Testis (tissue), 2 donors: ENCODE measurements at regions not wholly inside any gene's neighbourhood (a gene's known extent, or its start where the extent isn't known, plus 50 kb on each side); places are given as distances from the start of the nearest gene placed in this dataset.
A peak's percentile ranks its signal among the peaks of the same experiment; 100 is the strongest.
"Not testable (repeated sequence)": the region's sequence is repeated elsewhere in the genome, so short reads cannot be mapped to it uniquely, and the experiment has no call there.

Source experiments
- DNase-seq: peaks from one replicate; pipeline ENCODE4 v3.0.0-alpha.2; 2019
- H3K27ac ChIP-seq, 2 donors: fragments of 200-600 bp; sonication (generic); one replicate each; pipeline ENCODE4 v1.5.1; 2019
- H3K27me3 ChIP-seq: fragments of 200-600 bp; sonication (generic); one replicate; pipeline ENCODE4 v1.5.1; 2019
- H3K36me3 ChIP-seq: fragments of 200-600 bp; sonication (generic); one replicate; pipeline ENCODE4 v1.5.1; 2017; ENCODE audit warnings: low read depth; ENCODE audit errors: missing control alignments
- H3K4me1 ChIP-seq: fragments of 200-600 bp; sonication (generic); one replicate; pipeline ENCODE4 v1.5.1; 2019
- H3K4me3 ChIP-seq, 2 donors: fragments of 200-600 bp; sonication (generic); one replicate each; pipeline ENCODE4 v1.5.1; 2017 to 2019
- H3K9me3 ChIP-seq: fragments of 200-600 bp; sonication (generic); one replicate; pipeline ENCODE4 v1.5.1; 2017
- CTCF ChIP-seq, 3 experiments: fragments of 450-650 bp in 2 of 3; fragments of 200-600 bp in 1 of 3; sonication (generic) in 1 of 3; IDR thresholded peaks; one replicate each; pipeline ENCODE4 v1.5.1; 2016 to 2019; ENCODE audit warnings: antibody characterized with exemption in 3 of 3, mild to moderate bottlenecking in 2 of 3, moderate library complexity in 1 of 3
- POLR2A ChIP-seq: fragments of 450-650 bp; IDR thresholded peaks from one replicate; pipeline ENCODE4 v1.6.1; 2017; ENCODE audit warnings: antibody characterized with exemption, mild to moderate bottlenecking, moderate library complexity
- WGBS, 2 donors: methylation state at CpG; one replicate each; pipeline ENCODE4 v1.1.5; 2018; 5-methylcytosine and 5-hydroxymethylcytosine counted together
- intact Hi-C: fragments of 100-400 bp; cut with DNase I; formaldehyde crosslinking; loops from one replicate; pipeline ENCODE4 v1.15.1; 2023; ENCODE audit warnings: low total_unique reads

GRCh38 chr11:67803519-67803918 is 129.1 kb upstream of the ALDH3B2 start:
- H3K4me3 ChIP-seq, H3K36me3 ChIP-seq, H3K9me3 ChIP-seq, H3K4me1 ChIP-seq, intact Hi-C loops, H3K27ac ChIP-seq, H3K27me3 ChIP-seq, DNase-seq: not testable (repeated sequence)
- WGBS, 2 donors, result 68 to 75% methylated on average over 4 of the region's 4 CpGs

GRCh38 chr11:67803055-67803454 is 128.6 kb upstream of the ALDH3B2 start:
- H3K27ac ChIP-seq, H3K9me3 ChIP-seq, H3K4me1 ChIP-seq, H3K27me3 ChIP-seq, DNase-seq, H3K36me3 ChIP-seq, H3K4me3 ChIP-seq, intact Hi-C loops: not testable (repeated sequence)
- WGBS, 2 donors, result 36 to 46% methylated on average over 4 to 7 of the region's 7 CpGs

GRCh38 chr11:67802623-67803022 is 128.2 kb upstream of the ALDH3B2 start:
- H3K36me3 ChIP-seq, intact Hi-C loops, H3K27ac ChIP-seq, H3K9me3 ChIP-seq, DNase-seq, H3K4me1 ChIP-seq, H3K27me3 ChIP-seq, H3K4me3 ChIP-seq: not testable (repeated sequence)
- 70 to 73% methylated on average over 4 of the region's 4 CpGs for WGBS, 2 donors

GRCh38 chr11:67801397-67801796 is 127.0 kb upstream of the ALDH3B2 start:
- H3K36me3 ChIP-seq, intact Hi-C loops, H3K4me3 ChIP-seq, H3K27ac ChIP-seq, H3K4me1 ChIP-seq, H3K27me3 ChIP-seq, DNase-seq, H3K9me3 ChIP-seq: not testable (repeated sequence)
- WGBS, 2 donors, result 78 to 90% methylated on average over 5 to 6 of the region's 6 CpGs

GRCh38 chr11:67800591-67800990 is 126.2 kb upstream of the ALDH3B2 start:
- H3K4me1 ChIP-seq, DNase-seq, H3K4me3 ChIP-seq, H3K27me3 ChIP-seq, H3K9me3 ChIP-seq, H3K36me3 ChIP-seq, H3K27ac ChIP-seq, intact Hi-C loops: not testable (repeated sequence)
- WGBS, 2 donors, result 90 to 92% methylated on average over 6 to 11 of the region's 11 CpGs

- H3K36me3 ChIP-seq, H3K4me3 ChIP-seq, H3K27ac ChIP-seq, H3K4me1 ChIP-seq, H3K27me3 ChIP-seq, H3K9me3 ChIP-seq, intact Hi-C loops, DNase-seq: not testable (repeated sequence)
- TF ChIP-seq CTCF (IDR thresholded peaks at IDR 0.05), result peak in 2 of 3 experiments; percentile 26 to 37
- WGBS, 2 donors, result 35 to 56% methylated on average over 2 to 4 of the region's 4 CpGs
Observed at GRCh38 chr11:67799808-67800207, 125.4 kb upstream of the ALDH3B2 start.

- H3K4me1 ChIP-seq, H3K27me3 ChIP-seq, intact Hi-C loops, H3K9me3 ChIP-seq, H3K27ac ChIP-seq, DNase-seq, H3K4me3 ChIP-seq, H3K36me3 ChIP-seq: not testable (repeated sequence)
- WGBS, 2 donors, result 89% methylated on average over 11 to 15 of the region's 15 CpGs
Observed at GRCh38 chr11:67797726-67798521, 123.5 kb upstream of the ALDH3B2 start.

GRCh38 chr11:67795746-67796145 is 121.3 kb upstream of the ALDH3B2 start:
- Histone ChIP-seq H3K27me3 (no peaks in the 10 kb centered on the region), H3K9me3 (no peaks in the 10 kb centered on the region), H3K27ac (no peak overlapping the region), H3K36me3 (no peaks in the 10 kb centered on the region), H3K4me3 (no peak overlapping the region), H3K4me1 (no peaks in the 10 kb centered on the region)
- intact Hi-C loops, result no loop called here
- no peak for DNase-seq
- 90 to 95% methylated on average over 7 to 12 of the region's 12 CpGs for WGBS, 2 donors
- no peak for TF ChIP-seq CTCF (IDR thresholded peaks at IDR 0.05)
- TF ChIP-seq POLR2A, result no peak

- H3K36me3 ChIP-seq, H3K9me3 ChIP-seq, H3K4me3 ChIP-seq, H3K27ac ChIP-seq, H3K27me3 ChIP-seq, intact Hi-C loops, H3K4me1 ChIP-seq, DNase-seq: not testable (repeated sequence)
- 72 to 74% methylated on average over 7 to 8 of the region's 8 CpGs for WGBS, 2 donors
Observed at GRCh38 chr11:67793750-67794149, 119.3 kb upstream of the ALDH3B2 start.
